ENCODE measurements at regions not wholly inside any gene's neighbourhood (a gene's known extent, or its start where the extent isn't known, plus 50 kb on each side); places are given as distances from the start of the nearest gene placed in this dataset.
A peak's percentile ranks its signal among the peaks of the same experiment; 100 is the strongest.

- DNase-seq, result no peak
Observed at GRCh38 chr1:78797108-78797781, 147.6 kb downstream of the IFI44 start.

GRCh38 chr1:78799926-78800325 lies 150.3 kb downstream of the IFI44 start:
- DNase-seq, result no peak

- no peak for DNase-seq
Observed at GRCh38 chr1:78814176-78814575, 164.5 kb downstream of the IFI44 start.

DNA sequence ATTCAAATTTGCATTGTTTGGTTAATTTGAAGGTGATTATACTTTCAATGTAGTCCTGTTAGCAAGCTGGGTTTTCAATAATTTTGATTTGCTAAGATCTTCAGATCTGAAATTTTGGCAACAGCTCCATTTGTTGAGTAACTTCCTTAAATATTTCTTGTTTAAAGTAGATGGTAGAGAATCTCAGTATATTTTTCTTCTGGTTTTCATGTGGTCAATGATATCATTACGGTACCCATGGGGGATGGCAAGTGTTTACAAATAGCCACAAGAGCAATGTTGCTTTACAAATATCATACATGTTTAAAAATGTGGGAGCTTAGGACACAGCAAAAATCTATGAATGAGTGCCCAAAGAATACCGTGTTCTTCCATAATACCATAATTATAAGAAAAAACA lies 175.9 kb downstream of the IFI44 start:
- no peak for DNase-seq

- no peak for DNase-seq
Observed at GRCh38 chr1:78829644-78830043, 176.9 kb downstream of the ADGRL4 start.

GRCh38 chr1:78830321-78830720 lies 176.2 kb downstream of the ADGRL4 start:
- DNase-seq, result no peak

DNA sequence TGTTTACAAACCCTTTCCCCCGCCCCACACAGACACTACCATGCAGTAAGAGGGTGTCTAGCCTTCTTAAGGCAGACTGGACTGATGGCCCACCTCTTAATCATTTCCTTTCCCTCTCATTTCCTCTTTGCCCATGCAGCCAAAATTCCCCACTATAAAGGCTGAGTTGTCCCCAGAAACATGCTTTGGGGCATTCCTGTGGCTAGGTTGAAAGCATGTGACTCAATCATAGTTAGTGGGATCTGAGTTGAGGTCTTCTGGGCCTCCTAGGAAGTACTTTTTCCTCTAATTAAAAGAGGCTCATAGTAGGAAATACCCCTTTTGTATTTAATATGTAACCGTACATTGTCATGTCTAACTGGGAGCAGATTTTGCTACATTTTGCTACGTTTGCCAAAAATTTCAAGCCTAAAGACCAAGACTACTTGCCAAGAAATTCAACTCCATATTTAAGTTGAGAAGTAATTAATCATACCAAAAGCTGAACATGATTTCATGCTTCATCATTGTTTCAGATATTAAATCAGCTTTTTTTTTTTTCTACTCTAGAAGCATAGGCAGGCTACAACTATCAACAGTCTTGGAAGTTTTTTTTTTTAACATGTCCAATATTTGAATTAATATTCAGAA lies 174.7 kb downstream of the ADGRL4 start:
- DNase-seq, result no peak

DNA sequence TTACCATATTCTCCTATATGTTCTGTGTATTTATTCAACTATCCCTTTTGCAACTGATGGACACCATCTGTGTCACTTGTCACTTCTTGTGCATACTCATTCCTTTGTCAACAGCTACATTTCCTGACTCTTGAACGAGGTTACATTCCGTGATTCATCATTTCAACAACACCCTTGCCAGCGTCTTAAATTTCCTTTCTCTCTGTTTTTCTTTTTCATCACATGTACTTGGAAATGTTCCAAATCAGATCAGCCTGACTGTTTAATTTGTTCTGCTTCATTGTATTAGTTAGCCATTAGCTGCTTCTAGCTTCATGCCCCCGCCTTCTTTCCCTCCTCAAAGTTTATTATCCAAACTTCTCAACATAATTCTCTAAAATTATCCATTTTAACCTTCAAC lies 173.0 kb downstream of the ADGRL4 start:
- no peak for DNase-seq

DNA sequence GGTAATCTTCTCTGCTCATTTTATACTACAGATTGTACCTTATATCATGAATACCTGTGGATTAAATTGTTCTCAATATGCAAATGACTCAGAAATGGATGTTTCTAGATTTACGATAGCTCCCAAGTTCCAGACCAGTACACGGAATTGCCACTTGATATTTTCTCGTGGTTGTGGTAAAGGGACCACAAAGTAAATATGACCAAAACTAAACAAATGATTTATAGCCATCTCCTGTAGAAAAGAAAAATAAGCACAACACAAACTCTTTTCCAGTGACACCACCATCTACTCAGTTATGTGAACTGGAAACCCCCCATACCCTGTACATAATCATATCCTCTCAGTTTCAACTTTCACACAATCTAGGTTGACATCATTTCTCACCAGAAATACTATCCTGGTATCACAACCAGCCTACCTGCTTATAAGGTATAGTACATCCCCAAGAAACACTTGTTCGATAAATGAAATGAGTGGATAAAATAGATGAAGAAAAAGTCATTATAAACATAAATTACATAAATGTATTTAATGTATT lies 172.3 kb downstream of the ADGRL4 start:
- DNase-seq, result no peak

DNA sequence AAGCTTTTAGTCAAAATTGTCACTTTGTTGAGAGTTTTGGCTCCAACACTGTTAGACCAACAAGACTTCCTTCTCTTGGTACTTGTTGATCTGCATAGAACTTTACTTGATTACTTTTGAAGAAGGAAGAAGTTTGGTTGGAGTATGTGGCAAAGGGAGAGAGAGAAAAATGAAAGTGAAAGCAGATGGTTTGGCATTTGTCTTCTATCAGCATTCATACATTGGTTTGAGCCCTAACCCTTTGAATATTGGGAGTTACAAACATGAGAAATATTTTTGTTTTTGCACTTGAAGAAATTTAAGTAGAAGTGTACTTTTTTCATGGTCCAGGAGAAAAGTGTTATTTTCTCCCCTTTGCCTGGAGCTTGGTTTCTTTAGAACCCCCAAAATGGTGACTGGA lies 169.8 kb downstream of the ADGRL4 start:
- DNase-seq, result no peak

- peak; percentile 34 for DNase-seq
Observed at GRCh38 chr1:78839704-78840277, 166.7 kb downstream of the ADGRL4 start.

Measured in hindlimb muscle (tissue), 1 donor.